ENCODE measurements at regions not wholly inside any gene's neighbourhood (a gene's known extent, or its start where the extent isn't known, plus 50 kb on each side); places are given as distances from the start of the nearest gene placed in this dataset.
"Not testable (repeated sequence)": the region's sequence is repeated elsewhere in the genome, so short reads cannot be mapped to it uniquely, and the experiment has no call there.

- DNase-seq (ENCODE audit: low spot score), result no peak
Observed at GRCh38 chr18:5021558-5021957, 175.5 kb downstream of the AKAIN1 start.

- no peak for DNase-seq (ENCODE audit: low spot score)
Observed at GRCh38 chr18:5015213-5015612, 181.8 kb downstream of the AKAIN1 start.

- not testable (repeated sequence) for DNase-seq (ENCODE audit: low spot score)
Observed at GRCh38 chr18:5004031-5004820, 192.8 kb downstream of the AKAIN1 start.

- DNase-seq (ENCODE audit: low spot score), result no peak
Observed at GRCh38 chr18:4994710-4995109, 202.3 kb downstream of the AKAIN1 start.

DNA sequence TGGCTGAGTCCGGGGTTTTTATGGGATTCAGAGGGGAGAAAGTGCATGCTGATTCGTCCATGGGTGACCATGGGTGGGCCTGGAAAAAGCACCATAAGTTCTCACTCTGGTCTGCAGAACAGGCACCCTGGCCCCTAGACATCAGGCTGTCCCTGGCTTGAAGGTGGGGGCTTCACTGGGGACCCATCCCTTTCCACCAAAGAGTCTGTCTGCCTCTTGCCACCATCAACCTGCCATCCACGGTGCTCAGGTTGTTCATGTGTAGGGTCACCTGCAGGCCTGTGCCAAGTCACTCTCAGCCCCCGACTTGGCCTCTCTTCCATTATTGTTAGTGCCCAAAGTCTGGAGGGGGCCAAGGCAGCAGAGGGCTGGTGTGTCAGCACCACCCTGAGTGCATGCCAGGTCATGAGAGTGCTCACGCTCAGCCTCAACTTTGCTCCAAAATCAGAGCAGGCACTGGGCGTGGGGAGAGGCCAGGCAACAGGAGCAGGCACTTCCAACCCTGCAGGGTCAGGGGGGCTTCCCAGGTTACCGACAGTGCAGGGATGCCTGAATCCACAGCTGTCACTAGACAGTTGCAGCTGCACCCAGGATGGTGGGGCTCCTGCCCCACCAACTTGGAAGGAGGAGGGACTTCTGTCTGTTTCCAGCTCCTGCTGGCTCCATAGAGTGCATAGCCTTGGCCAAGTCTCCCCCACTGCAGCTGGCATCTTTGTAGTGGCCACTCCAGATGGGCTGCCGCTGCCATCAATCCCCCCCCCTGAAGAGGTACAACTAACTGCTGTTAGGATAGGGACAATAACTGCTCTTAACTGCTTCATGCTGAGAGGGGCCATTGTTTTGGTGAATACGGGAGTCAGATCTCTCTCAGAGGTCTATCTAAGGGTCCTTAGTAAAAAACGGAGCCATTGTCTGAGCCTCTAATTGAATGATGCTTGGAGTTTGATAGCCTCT lies 209.3 kb downstream of the AKAIN1 start:
- no peak for DNase-seq (ENCODE audit: low spot score)

GRCh38 chr18:4986677-4987076 lies 210.4 kb downstream of the AKAIN1 start:
- DNase-seq (ENCODE audit: low spot score), result no peak

DNA sequence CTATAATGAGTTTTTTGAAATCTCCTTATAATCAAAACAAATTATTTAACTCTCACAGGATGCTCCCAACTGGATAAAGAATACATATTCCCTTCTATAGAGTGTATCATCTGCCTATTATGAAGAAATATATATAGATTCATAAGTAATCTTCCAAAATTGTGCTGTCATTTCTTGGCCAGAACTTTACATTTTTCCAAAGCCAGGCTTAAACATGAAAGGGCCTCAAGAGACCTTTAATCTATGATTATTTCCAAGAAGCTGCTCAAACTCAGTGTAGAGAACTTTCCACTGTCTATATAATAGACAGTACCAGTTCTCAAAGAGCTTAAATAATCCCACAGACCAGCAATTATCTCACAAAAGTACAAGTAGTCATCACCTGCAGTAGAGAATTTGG lies 211.0 kb downstream of the AKAIN1 start:
- DNase-seq (ENCODE audit: low spot score), result no peak

- DNase-seq (ENCODE audit: low spot score), result no peak
Observed at GRCh38 chr18:4961121-4961909, 235.7 kb downstream of the AKAIN1 start.

DNA sequence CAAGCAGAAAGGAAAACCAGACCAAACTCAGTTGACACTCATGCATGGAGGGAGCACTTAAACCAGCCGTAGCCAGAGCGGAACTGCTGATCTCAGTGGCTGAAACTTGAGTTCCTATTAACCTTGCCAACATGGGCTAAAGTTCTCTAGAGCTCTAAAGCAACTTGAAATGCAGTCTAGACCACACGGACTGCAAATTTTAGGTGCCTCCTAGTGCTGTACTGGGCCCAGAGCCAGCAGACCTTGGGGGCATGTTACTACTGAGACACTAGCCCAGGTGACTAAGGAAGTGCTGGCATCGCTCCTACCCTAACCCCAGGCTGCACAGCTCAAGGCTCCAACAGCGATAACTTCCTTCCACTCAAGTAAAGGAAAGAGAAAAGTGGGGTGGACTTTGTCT lies 236.5 kb downstream of the AKAIN1 start:
- DNase-seq (ENCODE audit: low spot score), result no peak

DNA sequence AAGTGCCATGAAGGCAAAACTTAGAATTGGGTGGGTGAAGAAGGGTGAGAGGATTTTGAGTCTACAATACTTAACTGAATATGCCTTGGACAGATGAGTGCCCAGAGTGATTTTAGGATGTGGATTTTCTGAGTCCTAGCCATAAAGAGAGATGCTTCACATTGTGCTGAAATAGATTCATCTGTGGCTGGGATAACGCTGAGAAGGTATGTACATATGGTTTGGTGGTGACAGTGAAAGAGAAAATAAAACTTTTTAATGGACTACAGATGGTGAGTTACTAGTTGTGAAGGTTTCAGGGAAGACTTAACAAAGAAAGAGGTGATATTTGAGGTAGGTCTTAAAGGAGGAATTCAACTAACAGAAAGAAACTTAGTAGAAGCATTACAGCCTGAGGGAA lies 265.8 kb downstream of the AKAIN1 start:
- no peak for DNase-seq (ENCODE audit: low spot score)

DNA sequence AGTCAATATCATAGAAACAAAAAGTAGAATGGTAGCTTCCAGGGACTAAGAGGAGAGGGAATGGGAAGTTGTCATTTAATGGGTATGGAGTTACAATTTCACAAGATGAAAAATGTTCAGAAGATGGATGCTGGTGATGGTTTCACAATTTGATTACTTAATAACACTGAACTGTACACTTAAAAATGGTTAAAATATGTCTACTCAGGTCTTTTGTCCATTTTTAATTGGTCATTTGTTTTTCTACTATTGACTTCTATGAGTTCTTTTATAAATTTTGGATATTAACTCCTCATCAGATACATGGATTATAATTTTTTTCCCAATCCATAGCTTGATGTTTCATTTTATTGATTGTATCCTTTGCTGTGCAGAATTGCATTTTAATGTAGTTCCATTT lies 275.5 kb downstream of the AKAIN1 start:
- DNase-seq (ENCODE audit: low spot score), result no peak

- DNase-seq (ENCODE audit: low spot score), result not testable (repeated sequence)
Observed at GRCh38 chr18:4917509-4917908, 279.5 kb downstream of the AKAIN1 start.

GRCh38 chr18:4908328-4908727 lies 288.7 kb downstream of the AKAIN1 start:
- no peak for DNase-seq (ENCODE audit: low spot score)

- no peak for DNase-seq (ENCODE audit: low spot score)
Observed at GRCh38 chr18:4906856-4907255, 290.2 kb downstream of the AKAIN1 start.

GRCh38 chr18:4888251-4889040 lies 308.6 kb downstream of the AKAIN1 start:
- DNase-seq (ENCODE audit: low spot score), result no peak

GRCh38 chr18:4878480-4878879 lies 318.6 kb downstream of the AKAIN1 start:
- DNase-seq (ENCODE audit: low spot score), result no peak

- no peak for DNase-seq (ENCODE audit: low spot score)
Observed at GRCh38 chr18:4871197-4871596, 325.9 kb downstream of the AKAIN1 start.

DNA sequence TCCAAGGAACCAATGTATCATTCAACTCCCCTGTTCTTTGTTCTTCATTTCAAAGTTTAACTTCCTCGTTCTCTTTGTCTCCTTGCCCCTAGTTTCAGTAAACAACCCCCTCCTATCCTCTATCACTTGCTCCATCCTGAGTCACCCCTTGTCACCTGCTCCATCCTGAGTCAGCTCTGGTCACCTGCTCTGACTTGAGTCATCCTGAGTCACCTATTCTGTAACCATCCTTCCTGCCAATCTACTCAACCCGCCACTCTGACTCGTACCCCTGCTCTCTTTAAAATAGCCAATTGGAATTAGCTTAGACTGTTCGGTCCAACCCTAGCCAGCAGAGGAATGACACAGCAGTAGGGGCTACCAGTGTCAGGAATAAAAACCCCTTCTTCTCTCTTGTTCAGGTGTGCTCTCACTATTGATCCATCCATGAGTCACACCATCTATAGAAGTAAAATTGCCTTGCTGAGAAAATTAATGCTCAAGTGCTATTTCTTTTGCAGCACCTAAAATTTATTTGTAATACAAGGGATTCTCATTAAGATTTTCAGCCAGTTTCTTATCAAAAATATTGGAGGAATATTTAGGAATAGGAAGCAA lies 326.8 kb downstream of the AKAIN1 start:
- DNase-seq (ENCODE audit: low spot score), result no peak

DNA sequence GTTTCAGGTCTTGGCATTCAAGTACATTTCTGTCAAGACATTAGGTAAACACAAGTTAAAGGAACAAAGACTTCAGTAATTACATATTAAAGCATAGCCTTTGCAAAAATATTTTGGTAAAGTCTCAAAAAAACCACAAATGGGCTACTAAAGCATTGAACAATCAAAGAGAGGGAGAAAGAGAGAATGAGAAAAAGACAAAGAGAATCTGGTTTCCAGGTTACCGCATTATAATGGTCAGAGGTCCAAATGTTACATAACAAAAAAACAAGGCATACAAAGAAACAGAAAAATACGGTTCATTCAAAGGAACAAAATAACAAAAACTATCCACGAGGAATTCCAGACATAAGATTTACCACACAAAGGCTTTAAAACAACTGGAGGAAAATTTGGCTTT lies 327.9 kb downstream of the AKAIN1 start:
- no peak for DNase-seq (ENCODE audit: low spot score)

GRCh38 chr18:4858379-4859127 lies 338.5 kb downstream of the AKAIN1 start:
- no peak for DNase-seq (ENCODE audit: low spot score)

Measured in HuH-7.5 (cell line).